Liver (tissue), 9 donors: ENCODE measurements at regions not wholly inside any gene's neighbourhood (a gene's known extent, or its start where the extent isn't known, plus 50 kb on each side); places are given as distances from the start of the nearest gene placed in this dataset. TPM values are rescaled to one million over a fixed set of nuclear protein-coding genes. Genes with fewer than 3 reads are reported as not detected.

Source experiments
- DNase-seq: peaks from one replicate; pipeline ENCODE4 v3.0.0-alpha.2; 2017; ENCODE audit warnings: low spot score
- H3K27ac ChIP-seq, 2 donors: one replicate each; pipeline ENCODE4 v1.7.0; 2013; ENCODE audit warnings: inconsistent platforms in 2 of 2, low read length in 2 of 2, control low read depth in 1 of 2, low read depth in 1 of 2, mild to moderate bottlenecking in 1 of 2
- H3K27me3 ChIP-seq, 4 donors: one replicate each; pipeline versions ENCODE4 v1.6.1 to v1.7.0; 2013; ENCODE audit warnings: low read length in 3 of 4, inconsistent platforms in 1 of 4, mild to moderate bottlenecking in 1 of 4, moderate library complexity in 1 of 4; ENCODE audit not compliant: control insufficient read depth in 4 of 4, insufficient read depth in 4 of 4
- H3K36me3 ChIP-seq, 4 donors: one replicate each; pipeline versions ENCODE4 v1.6.1 to v1.7.0; 2013; ENCODE audit warnings: low read length in 3 of 4, mild to moderate bottlenecking in 3 of 4, low read depth in 1 of 4, moderate library complexity in 1 of 4; ENCODE audit not compliant: control insufficient read depth in 4 of 4, insufficient read depth in 3 of 4
- H3K4me1 ChIP-seq, 4 donors: one replicate each; pipeline versions ENCODE4 v1.6.1 to v1.7.0; 2013; ENCODE audit warnings: low read length in 3 of 4, mild to moderate bottlenecking in 3 of 4, moderate library complexity in 1 of 4; ENCODE audit not compliant: control insufficient read depth in 4 of 4, insufficient read depth in 4 of 4
- H3K4me3 ChIP-seq, 3 donors: one replicate each; pipeline versions ENCODE4 v1.6.1 to v1.7.0; 2013; ENCODE audit warnings: low read length in 3 of 3, control low read depth in 1 of 3, low read depth in 1 of 3, mild to moderate bottlenecking in 1 of 3
- H3K9ac ChIP-seq, 2 donors: one replicate each; pipeline ENCODE4 v1.7.0; 2013; ENCODE audit warnings: low read length in 2 of 2, mild to moderate bottlenecking in 2 of 2, moderate library complexity in 2 of 2, control low read depth in 1 of 2, low read depth in 1 of 2
- H3K9me3 ChIP-seq, 4 donors: one replicate each; pipeline versions ENCODE4 v1.6.1 to v1.7.0; 2013; ENCODE audit warnings: low read length in 3 of 4; ENCODE audit not compliant: control insufficient read depth in 4 of 4
- ATF3 ChIP-seq: IDR thresholded peaks from 2 replicates; pipeline ENCODE4 v1.6.1; 2016; ENCODE audit warnings: antibody characterized with exemption
- EGR1 ChIP-seq, 2 donors: IDR thresholded peaks; 2 replicates each; pipeline ENCODE4 v1.6.1; 2016 to 2018; ENCODE audit warnings: antibody characterized with exemption in 2 of 2, low read depth in 2 of 2
- FOXA1 ChIP-seq: IDR thresholded peaks from 2 replicates; pipeline ENCODE4 v1.6.1; 2016; ENCODE audit warnings: antibody characterized with exemption
- FOXA2 ChIP-seq: IDR thresholded peaks from 2 replicates; pipeline ENCODE4 v1.6.1; 2016; ENCODE audit warnings: antibody characterized with exemption
- GABPA ChIP-seq, 2 donors: IDR thresholded peaks in 1 of 2; conservative IDR thresholded peaks in 1 of 2; 2 replicates each; pipeline ENCODE4 v1.6.1; 2016; ENCODE audit warnings: antibody characterized with exemption in 2 of 2, mild to moderate bottlenecking in 1 of 2, moderate library complexity in 1 of 2
- HNF4A ChIP-seq, 2 donors: conservative IDR thresholded peaks; 2 replicates each; pipeline ENCODE4 v1.6.1; 2016; ENCODE audit warnings: antibody characterized with exemption in 2 of 2, mild to moderate bottlenecking in 2 of 2
- HNF4G ChIP-seq: IDR thresholded peaks from 2 replicates; pipeline ENCODE4 v1.6.1; 2016; ENCODE audit warnings: antibody characterized with exemption
- JUND ChIP-seq, 2 donors: IDR thresholded peaks; 2 replicates each; pipeline ENCODE4 v1.6.1; 2016; ENCODE audit warnings: antibody characterized with exemption in 2 of 2
- NR2F2 ChIP-seq: IDR thresholded peaks from 2 replicates; pipeline ENCODE4 v1.6.1; 2016; ENCODE audit warnings: antibody characterized with exemption
- RAD21 ChIP-seq, 2 donors: IDR thresholded peaks; 2 replicates each; pipeline ENCODE4 v1.6.1; 2016; ENCODE audit warnings: antibody characterized with exemption in 2 of 2, mild to moderate bottlenecking in 2 of 2
- RXRA ChIP-seq, 2 donors: IDR thresholded peaks; 2 replicates each; pipeline ENCODE4 v1.6.1; 2017 to 2018; ENCODE audit warnings: antibody characterized with exemption in 2 of 2, mild to moderate bottlenecking in 1 of 2
- SP1 ChIP-seq: IDR thresholded peaks from 2 replicates; pipeline ENCODE4 v1.6.1; 2018; ENCODE audit warnings: antibody characterized with exemption, mild to moderate bottlenecking
- TAF1 ChIP-seq: conservative IDR thresholded peaks from 2 replicates; pipeline ENCODE4 v1.6.1; 2016; ENCODE audit warnings: antibody characterized with exemption, mild to moderate bottlenecking
- YY1 ChIP-seq: IDR thresholded peaks from 2 replicates; pipeline ENCODE4 v1.6.1; 2016; ENCODE audit warnings: antibody characterized with exemption, mild to moderate bottlenecking
- WGBS: extraction: QIAGEN DNeasy Blood & Tissue Kit; methylation state at CpG from one replicate; pipeline ENCODE4 v1.1.7; 2013; 5-methylcytosine and 5-hydroxymethylcytosine counted together
- small RNA-seq: library from RNA; depleted of rRNA; stranded (forward); fragments of <200 nt; gene quantifications from one replicate; pipeline ENCODE3, GENCODE V24; 2014
- TF ChIP-seq, protein P1 (sequence below): IDR thresholded peaks from 2 replicates; pipeline ENCODE4 v1.6.1; 2016; ENCODE audit warnings: antibody characterized with exemption
- TF ChIP-seq, protein P2 (sequence below): IDR thresholded peaks from 2 replicates; pipeline ENCODE4 v1.6.1; 2016; ENCODE audit warnings: antibody characterized with exemption
- TF ChIP-seq, protein P3 (sequence below): fragments of 150-350 bp; IDR thresholded peaks from 2 replicates; pipeline ENCODE4 v1.5.1; 2017; ENCODE audit warnings: improper control_type of control experiment, low read depth, low read length; ENCODE audit not compliant: missing input control
- TF ChIP-seq, protein P4 (sequence below): IDR thresholded peaks from 2 replicates; pipeline ENCODE4 v1.6.1; 2016; ENCODE audit warnings: antibody characterized with exemption, mild to moderate bottlenecking
- donor health status: healthy.
- donor health status: healthy.
- donor health status: healthy.
- donor health status: healthy.
- donor health status: healthy.

DNA sequence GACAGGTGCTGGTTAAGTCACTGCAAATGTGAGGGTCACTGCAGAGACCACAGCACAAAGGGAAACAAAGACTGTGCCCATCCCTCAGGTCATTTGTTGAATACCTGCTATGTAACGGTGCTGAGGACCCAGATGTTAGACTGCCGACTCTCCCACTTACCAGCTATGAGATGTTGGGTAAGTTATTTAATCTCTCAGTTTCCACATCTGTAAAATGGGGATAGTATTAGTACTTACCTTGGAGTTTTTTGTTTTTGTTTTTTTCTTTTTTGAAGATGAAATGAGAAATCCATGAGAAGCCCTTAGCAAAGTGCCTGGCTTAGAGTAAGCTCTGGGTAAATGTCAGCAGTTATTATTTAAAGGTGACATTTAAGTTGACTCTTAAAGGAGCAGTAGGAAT is 50.5 kb upstream of the PMFBP1 start:
- whole genome bisulfite sequencing = 94% methylated on average over 2 of the region's 2 CpGs
- Histone ChIP-seq H3K4me1 (peaks cover 0 to 8% (median 0%) of the 10 kb centered on the region in 4 donors), H3K9me3 (no peaks in the 10 kb centered on the region), H3K9ac (no peak overlapping the region), H3K36me3 (no peaks in the 10 kb centered on the region), H3K4me3 (no peak overlapping the region), H3K27me3 (no peaks in the 10 kb centered on the region), H3K27ac (no peak overlapping the region)
- no peak for DNase-seq
- TF ChIP-seq, protein P1, sequence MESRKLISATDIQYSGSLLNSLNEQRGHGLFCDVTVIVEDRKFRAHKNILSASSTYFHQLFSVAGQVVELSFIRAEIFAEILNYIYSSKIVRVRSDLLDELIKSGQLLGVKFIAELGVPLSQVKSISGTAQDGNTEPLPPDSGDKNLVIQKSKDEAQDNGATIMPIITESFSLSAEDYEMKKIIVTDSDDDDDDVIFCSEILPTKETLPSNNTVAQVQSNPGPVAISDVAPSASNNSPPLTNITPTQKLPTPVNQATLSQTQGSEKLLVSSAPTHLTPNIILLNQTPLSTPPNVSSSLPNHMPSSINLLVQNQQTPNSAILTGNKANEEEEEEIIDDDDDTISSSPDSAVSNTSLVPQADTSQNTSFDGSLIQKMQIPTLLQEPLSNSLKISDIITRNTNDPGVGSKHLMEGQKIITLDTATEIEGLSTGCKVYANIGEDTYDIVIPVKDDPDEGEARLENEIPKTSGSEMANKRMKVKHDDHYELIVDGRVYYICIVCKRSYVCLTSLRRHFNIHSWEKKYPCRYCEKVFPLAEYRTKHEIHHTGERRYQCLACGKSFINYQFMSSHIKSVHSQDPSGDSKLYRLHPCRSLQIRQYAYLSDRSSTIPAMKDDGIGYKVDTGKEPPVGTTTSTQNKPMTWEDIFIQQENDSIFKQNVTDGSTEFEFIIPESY = no peak
- TF ChIP-seq, protein P2, sequence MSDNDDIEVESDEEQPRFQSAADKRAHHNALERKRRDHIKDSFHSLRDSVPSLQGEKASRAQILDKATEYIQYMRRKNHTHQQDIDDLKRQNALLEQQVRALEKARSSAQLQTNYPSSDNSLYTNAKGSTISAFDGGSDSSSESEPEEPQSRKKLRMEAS = no peak
- no peak for TF ChIP-seq FOXA2
- no peak for TF ChIP-seq JUND (IDR thresholded peaks at IDR 0.05)
- no peak for TF ChIP-seq RXRA (IDR thresholded peaks at IDR 0.05)
- TF ChIP-seq NR2F2 = no peak
- TF ChIP-seq ATF3 = no peak
- TF ChIP-seq, protein P3, sequence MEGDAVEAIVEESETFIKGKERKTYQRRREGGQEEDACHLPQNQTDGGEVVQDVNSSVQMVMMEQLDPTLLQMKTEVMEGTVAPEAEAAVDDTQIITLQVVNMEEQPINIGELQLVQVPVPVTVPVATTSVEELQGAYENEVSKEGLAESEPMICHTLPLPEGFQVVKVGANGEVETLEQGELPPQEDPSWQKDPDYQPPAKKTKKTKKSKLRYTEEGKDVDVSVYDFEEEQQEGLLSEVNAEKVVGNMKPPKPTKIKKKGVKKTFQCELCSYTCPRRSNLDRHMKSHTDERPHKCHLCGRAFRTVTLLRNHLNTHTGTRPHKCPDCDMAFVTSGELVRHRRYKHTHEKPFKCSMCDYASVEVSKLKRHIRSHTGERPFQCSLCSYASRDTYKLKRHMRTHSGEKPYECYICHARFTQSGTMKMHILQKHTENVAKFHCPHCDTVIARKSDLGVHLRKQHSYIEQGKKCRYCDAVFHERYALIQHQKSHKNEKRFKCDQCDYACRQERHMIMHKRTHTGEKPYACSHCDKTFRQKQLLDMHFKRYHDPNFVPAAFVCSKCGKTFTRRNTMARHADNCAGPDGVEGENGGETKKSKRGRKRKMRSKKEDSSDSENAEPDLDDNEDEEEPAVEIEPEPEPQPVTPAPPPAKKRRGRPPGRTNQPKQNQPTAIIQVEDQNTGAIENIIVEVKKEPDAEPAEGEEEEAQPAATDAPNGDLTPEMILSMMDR = no peak
- TF ChIP-seq YY1 = no peak
- TF ChIP-seq RAD21 (IDR thresholded peaks at IDR 0.05) = no peak
- TF ChIP-seq GABPA (IDR thresholded peaks at IDR 0.05 in 1 of 2, conservative IDR thresholded peaks at IDR 0.05 in 1 of 2) = no peak
- TF ChIP-seq HNF4A (conservative IDR thresholded peaks at IDR 0.05) = no peak
- no peak for TF ChIP-seq HNF4G
- no peak for TF ChIP-seq TAF1
- no peak for TF ChIP-seq EGR1 (IDR thresholded peaks at IDR 0.05; ENCODE audit: low read depth in 2 of 2)
- TF ChIP-seq FOXA1 = no peak
- TF ChIP-seq SP1 = no peak
- TF ChIP-seq, protein P4, sequence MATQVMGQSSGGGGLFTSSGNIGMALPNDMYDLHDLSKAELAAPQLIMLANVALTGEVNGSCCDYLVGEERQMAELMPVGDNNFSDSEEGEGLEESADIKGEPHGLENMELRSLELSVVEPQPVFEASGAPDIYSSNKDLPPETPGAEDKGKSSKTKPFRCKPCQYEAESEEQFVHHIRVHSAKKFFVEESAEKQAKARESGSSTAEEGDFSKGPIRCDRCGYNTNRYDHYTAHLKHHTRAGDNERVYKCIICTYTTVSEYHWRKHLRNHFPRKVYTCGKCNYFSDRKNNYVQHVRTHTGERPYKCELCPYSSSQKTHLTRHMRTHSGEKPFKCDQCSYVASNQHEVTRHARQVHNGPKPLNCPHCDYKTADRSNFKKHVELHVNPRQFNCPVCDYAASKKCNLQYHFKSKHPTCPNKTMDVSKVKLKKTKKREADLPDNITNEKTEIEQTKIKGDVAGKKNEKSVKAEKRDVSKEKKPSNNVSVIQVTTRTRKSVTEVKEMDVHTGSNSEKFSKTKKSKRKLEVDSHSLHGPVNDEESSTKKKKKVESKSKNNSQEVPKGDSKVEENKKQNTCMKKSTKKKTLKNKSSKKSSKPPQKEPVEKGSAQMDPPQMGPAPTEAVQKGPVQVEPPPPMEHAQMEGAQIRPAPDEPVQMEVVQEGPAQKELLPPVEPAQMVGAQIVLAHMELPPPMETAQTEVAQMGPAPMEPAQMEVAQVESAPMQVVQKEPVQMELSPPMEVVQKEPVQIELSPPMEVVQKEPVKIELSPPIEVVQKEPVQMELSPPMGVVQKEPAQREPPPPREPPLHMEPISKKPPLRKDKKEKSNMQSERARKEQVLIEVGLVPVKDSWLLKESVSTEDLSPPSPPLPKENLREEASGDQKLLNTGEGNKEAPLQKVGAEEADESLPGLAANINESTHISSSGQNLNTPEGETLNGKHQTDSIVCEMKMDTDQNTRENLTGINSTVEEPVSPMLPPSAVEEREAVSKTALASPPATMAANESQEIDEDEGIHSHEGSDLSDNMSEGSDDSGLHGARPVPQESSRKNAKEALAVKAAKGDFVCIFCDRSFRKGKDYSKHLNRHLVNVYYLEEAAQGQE = no peak

Small RNAs in the stretch of these regions (small RNA-seq; reads per million reads assigned to genes)
- gene RF00026 = not detected
- gene RNU7-90P = not detected
